ENCODE measurements at regions not wholly inside any gene's neighbourhood (a gene's known extent, or its start where the extent isn't known, plus 50 kb on each side); places are given as distances from the start of the nearest gene placed in this dataset.

GRCh38 chr15:23855947-23856346 is 168.8 kb upstream of the NDN start:
- H3K4me1 ChIP-seq (ENCODE audit: insufficient read depth): peaks cover 3% of the 10 kb centered on the region
- intact Hi-C loops (cut with DNase I): loop anchor here in 2 of 4 donors (5.0 kb wide), 1 partner anchor 209 kb away; the partner anchor contains the start of gene MAGEL2 (in 2 of the 2)
- no peaks in the 10 kb centered on the region for H3K9me3 ChIP-seq
- no peak for TF ChIP-seq POLR2A (IDR thresholded peaks at IDR 0.05)
- TF ChIP-seq EP300 (IDR thresholded peaks at IDR 0.05): no peak
- no peak for TF ChIP-seq CTCF (IDR thresholded peaks at IDR 0.05)
- DNase-seq: no peak
- no peak overlapping the region for H3K27ac ChIP-seq
- H3K27me3 ChIP-seq: no peaks in the 10 kb centered on the region
- no peak overlapping the region for H3K4me3 ChIP-seq
- no peaks in the 10 kb centered on the region for H3K36me3 ChIP-seq
- 56 to 64% (median 61%) methylated on average over 4 of the region's 4 CpGs for WGBS, 3 donors

GRCh38 chr15:23857028-23857641 is 170.0 kb upstream of the NDN start:
- Histone ChIP-seq H3K27me3 (no peaks in the 10 kb centered on the region), H3K36me3 (no peaks in the 10 kb centered on the region), H3K4me3 (no peak overlapping the region), H3K4me1 (ENCODE audit: insufficient read depth) (peaks cover 3% of the 10 kb centered on the region), H3K9me3 (no peaks in the 10 kb centered on the region), H3K27ac (no peak overlapping the region)
- WGBS, 3 donors: 27 to 34% (median 33%) methylated on average over 12 of the region's 12 CpGs
- intact Hi-C loops (cut with DNase I): loop anchor here in 2 of 4 donors (5.0 kb wide), 1 partner anchor 210 kb away; the partner anchor contains the start of gene MAGEL2 (in 2 of the 2)
- TF ChIP-seq POLR2A (IDR thresholded peaks at IDR 0.05): no peak
- TF ChIP-seq EP300 (IDR thresholded peaks at IDR 0.05): no peak
- TF ChIP-seq CTCF (IDR thresholded peaks at IDR 0.05): no peak
- DNase-seq: peak in 4 of 5 donors; percentile 23 to 52 (median 40)

GRCh38 chr15:23859008-23859407 is 171.9 kb upstream of the NDN start:
- no peaks in the 10 kb centered on the region for H3K36me3 ChIP-seq
- intact Hi-C loops (cut with DNase I): loop anchor here in 2 of 4 donors (5.0 kb wide), 1 partner anchor 212 kb away; the partner anchor contains the start of gene MAGEL2 (in 2 of the 2)
- 86 to 91% (median 88%) methylated on average over 5 of the region's 5 CpGs for WGBS, 3 donors
- no peaks in the 10 kb centered on the region for H3K9me3 ChIP-seq
- TF ChIP-seq POLR2A (IDR thresholded peaks at IDR 0.05) (no peak), CTCF (IDR thresholded peaks at IDR 0.05) (no peak), EP300 (IDR thresholded peaks at IDR 0.05) (no peak)
- H3K27me3 ChIP-seq: no peaks in the 10 kb centered on the region
- H3K4me1 ChIP-seq (ENCODE audit: insufficient read depth): peaks cover 3% of the 10 kb centered on the region
- no peak overlapping the region for H3K27ac ChIP-seq
- DNase-seq: no peak
- H3K4me3 ChIP-seq: no peak overlapping the region

GRCh38 chr15:23860290-23861245 is 173.5 kb upstream of the NDN start:
- H3K4me1 ChIP-seq (ENCODE audit: insufficient read depth): no peaks in the 10 kb centered on the region
- no peaks in the 10 kb centered on the region for H3K9me3 ChIP-seq
- DNase-seq: no peak
- H3K27me3 ChIP-seq: no peaks in the 10 kb centered on the region
- no peak overlapping the region for H3K4me3 ChIP-seq
- no peaks in the 10 kb centered on the region for H3K36me3 ChIP-seq
- no peak overlapping the region for H3K27ac ChIP-seq
- intact Hi-C loops (cut with DNase I): loop anchor here in 1 of 4 donors (5.0 kb wide), 1 partner anchor 213 kb away; the partner anchor contains the start of gene MAGEL2
- TF ChIP-seq POLR2A (IDR thresholded peaks at IDR 0.05) (no peak), EP300 (IDR thresholded peaks at IDR 0.05) (no peak), CTCF (IDR thresholded peaks at IDR 0.05) (no peak)
- 73 to 84% (median 75%) methylated on average over 26 to 31 of the region's 31 CpGs for WGBS, 3 donors
